ENCODE measurements at regions not wholly inside any gene's neighbourhood (a gene's known extent, or its start where the extent isn't known, plus 50 kb on each side); places are given as distances from the start of the nearest gene placed in this dataset.

DNA sequence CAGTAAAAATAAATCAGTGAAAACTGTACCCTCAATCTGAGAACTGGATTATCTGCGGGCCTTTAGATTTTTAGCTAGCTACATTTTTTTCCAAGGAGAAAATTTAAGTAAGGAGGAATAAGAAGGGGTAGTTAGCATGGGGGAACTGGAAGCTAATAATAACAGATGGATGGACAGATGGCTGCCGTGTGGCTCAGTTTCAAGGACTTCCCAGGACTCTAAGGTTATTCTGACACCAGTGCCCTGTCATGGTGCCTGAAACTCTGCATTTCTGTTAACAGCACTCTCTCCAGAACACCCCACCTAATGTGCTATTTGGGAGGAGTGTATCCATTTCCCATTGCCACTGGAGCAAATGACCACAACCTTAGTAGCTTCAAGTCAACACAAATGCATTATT is 75.7 kb upstream of the PDE1C start:
- TF ChIP-seq, protein P1, sequence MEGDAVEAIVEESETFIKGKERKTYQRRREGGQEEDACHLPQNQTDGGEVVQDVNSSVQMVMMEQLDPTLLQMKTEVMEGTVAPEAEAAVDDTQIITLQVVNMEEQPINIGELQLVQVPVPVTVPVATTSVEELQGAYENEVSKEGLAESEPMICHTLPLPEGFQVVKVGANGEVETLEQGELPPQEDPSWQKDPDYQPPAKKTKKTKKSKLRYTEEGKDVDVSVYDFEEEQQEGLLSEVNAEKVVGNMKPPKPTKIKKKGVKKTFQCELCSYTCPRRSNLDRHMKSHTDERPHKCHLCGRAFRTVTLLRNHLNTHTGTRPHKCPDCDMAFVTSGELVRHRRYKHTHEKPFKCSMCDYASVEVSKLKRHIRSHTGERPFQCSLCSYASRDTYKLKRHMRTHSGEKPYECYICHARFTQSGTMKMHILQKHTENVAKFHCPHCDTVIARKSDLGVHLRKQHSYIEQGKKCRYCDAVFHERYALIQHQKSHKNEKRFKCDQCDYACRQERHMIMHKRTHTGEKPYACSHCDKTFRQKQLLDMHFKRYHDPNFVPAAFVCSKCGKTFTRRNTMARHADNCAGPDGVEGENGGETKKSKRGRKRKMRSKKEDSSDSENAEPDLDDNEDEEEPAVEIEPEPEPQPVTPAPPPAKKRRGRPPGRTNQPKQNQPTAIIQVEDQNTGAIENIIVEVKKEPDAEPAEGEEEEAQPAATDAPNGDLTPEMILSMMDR (conservative IDR thresholded peaks at IDR 0.05), result no peak
- peaks cover 25% of the 10 kb centered on the region for H3K27me3 Mint-ChIP-seq
- H3K9me3 Mint-ChIP-seq, result no peaks in the 10 kb centered on the region
- no peak overlapping the region for H3K27ac Mint-ChIP-seq
- H3K36me3 Mint-ChIP-seq, result no peaks in the 10 kb centered on the region
- DNase-seq (ENCODE audit: extremely low spot score, unreplicated experiment), result no peak
- no peaks in the 10 kb centered on the region for H3K4me1 Mint-ChIP-seq (ENCODE audit: unreplicated experiment)
- no peak overlapping the region for H3K4me3 Mint-ChIP-seq

DNA sequence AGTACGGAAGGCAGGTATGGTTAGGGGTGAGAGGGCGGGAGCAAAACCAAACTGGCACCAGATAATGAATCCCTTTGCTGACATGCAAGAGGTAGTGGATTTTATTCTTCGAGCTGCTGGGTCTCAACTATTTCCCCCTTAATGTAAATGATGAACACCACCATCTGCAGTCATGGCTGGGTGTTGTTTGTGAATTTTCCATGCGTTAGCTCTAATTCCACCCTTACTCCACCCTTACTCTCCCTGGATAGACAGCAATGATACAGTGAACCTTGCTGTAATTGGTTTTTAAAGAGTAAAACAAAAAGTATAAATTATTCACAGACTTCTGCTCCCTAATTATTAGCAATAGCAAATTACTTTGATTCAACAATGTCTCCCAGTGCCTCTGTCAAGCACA is 74.5 kb upstream of the PDE1C start:
- no peaks in the 10 kb centered on the region for H3K9me3 Mint-ChIP-seq
- H3K27ac Mint-ChIP-seq, result no peak overlapping the region
- no peak overlapping the region for H3K4me3 Mint-ChIP-seq
- TF ChIP-seq, protein P1 (conservative IDR thresholded peaks at IDR 0.05), result no peak
- no peaks in the 10 kb centered on the region for H3K4me1 Mint-ChIP-seq (ENCODE audit: unreplicated experiment)
- no peaks in the 10 kb centered on the region for H3K36me3 Mint-ChIP-seq
- DNase-seq (ENCODE audit: extremely low spot score, unreplicated experiment), result no peak
- peaks cover 21% of the 10 kb centered on the region for H3K27me3 Mint-ChIP-seq

DNA sequence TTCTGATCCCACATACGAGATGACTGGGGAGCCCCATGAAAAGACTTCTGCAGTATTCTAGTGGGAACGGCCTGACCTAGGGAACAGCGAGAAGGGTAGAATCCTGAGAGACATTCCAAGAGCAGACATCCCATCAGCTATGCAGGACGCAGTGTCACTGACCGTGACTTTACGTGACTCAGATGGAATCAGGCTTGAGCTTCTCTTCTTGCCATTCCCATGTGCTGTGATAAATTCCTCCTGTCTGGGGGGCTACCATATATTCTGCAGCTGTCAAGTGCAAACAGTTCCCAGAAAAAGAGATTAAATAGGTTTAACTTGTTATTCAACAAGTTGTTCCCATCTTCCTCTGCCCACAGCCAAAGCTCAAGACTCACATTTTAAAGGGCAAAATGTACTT is 73.1 kb upstream of the PDE1C start:
- H3K4me1 Mint-ChIP-seq (ENCODE audit: unreplicated experiment), result no peaks in the 10 kb centered on the region
- no peak for DNase-seq (ENCODE audit: extremely low spot score, unreplicated experiment)
- H3K27ac Mint-ChIP-seq, result no peak overlapping the region
- H3K27me3 Mint-ChIP-seq, result peaks cover 24% of the 10 kb centered on the region
- H3K9me3 Mint-ChIP-seq, result no peaks in the 10 kb centered on the region
- H3K36me3 Mint-ChIP-seq, result no peaks in the 10 kb centered on the region
- TF ChIP-seq, protein P1 (conservative IDR thresholded peaks at IDR 0.05), result no peak
- H3K4me3 Mint-ChIP-seq, result no peak overlapping the region

DNA sequence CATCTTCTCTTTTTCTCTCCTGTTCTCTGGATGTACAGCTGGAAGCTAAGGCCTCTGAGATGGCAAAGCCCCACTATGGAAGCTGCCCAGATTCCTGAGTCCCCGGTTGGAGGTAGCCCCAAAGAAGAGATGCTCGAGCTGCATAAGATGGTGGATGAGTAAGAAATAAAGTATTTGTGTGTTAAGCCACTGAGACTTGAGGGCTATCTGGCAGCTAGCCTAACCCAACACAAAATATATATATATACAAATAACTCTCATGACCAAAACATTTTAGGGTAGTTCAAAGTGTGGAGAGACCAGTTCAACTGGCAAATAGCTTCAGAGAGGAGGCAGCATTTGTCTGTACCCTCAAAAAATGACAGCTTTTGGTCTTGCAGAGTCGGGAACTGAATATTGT is 72.4 kb upstream of the PDE1C start:
- H3K27ac Mint-ChIP-seq, result no peak overlapping the region
- peaks cover 24% of the 10 kb centered on the region for H3K27me3 Mint-ChIP-seq

DNA sequence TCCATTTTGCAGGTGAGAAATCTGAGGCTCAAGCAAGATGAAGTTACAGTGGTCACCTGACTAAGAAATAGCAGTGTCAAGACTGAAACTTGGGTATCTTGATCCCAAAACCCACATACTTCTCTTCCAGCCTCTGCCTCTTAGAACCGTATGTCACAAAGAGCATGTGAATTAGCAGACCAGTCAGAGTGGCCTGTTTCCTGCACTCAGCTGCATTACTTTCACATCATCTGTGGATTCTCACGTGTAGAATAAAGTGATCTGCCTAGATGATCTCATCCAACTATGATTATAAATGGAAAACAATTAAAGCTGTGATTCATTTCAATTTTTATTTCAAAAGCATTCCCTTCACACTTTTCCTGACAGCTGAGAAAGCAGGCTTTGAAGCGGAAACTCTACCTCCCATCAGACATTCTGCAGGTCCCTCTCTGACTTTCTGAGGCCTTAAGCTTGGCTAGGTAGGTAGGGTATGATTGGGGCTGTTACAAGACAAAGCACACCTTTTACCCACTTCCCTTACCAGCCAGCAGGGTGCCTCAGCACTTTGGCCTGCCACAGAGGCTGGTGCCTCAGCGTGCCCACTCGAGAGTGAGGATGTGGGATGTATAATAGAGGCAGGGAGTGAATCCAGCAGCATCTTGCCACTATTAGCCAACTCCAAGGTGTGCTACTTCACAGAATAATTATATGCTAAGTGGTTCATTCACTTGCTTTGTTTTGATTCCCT is 70.2 kb upstream of the PDE1C start:
- no peaks in the 10 kb centered on the region for H3K4me1 Mint-ChIP-seq (ENCODE audit: unreplicated experiment)

More for the DNA sequence above, 72.4 kb upstream of the PDE1C start:
- TF ChIP-seq, protein P1 (conservative IDR thresholded peaks at IDR 0.05), result no peak
- H3K36me3 Mint-ChIP-seq, result no peaks in the 10 kb centered on the region
- no peak for DNase-seq (ENCODE audit: extremely low spot score, unreplicated experiment)
- H3K4me3 Mint-ChIP-seq, result no peak overlapping the region
- H3K4me1 Mint-ChIP-seq (ENCODE audit: unreplicated experiment), result no peaks in the 10 kb centered on the region
- H3K9me3 Mint-ChIP-seq, result no peaks in the 10 kb centered on the region

More for the DNA sequence above, 70.2 kb upstream of the PDE1C start:
- DNase-seq (ENCODE audit: extremely low spot score, unreplicated experiment), result no peak
- H3K4me3 Mint-ChIP-seq, result no peak overlapping the region
- no peak overlapping the region for H3K27ac Mint-ChIP-seq
- H3K27me3 Mint-ChIP-seq, result peaks cover 24% of the 10 kb centered on the region
- no peaks in the 10 kb centered on the region for H3K36me3 Mint-ChIP-seq
- H3K9me3 Mint-ChIP-seq, result no peaks in the 10 kb centered on the region
- TF ChIP-seq, protein P1 (conservative IDR thresholded peaks at IDR 0.05), result no peak
